ENCODE measurements at regions not wholly inside any gene's neighbourhood (a gene's known extent, or its start where the extent isn't known, plus 50 kb on each side); places are given as distances from the start of the nearest gene placed in this dataset.
A peak's percentile ranks its signal among the peaks of the same experiment; 100 is the strongest.
"Not testable (repeated sequence)": the region's sequence is repeated elsewhere in the genome, so short reads cannot be mapped to it uniquely, and the experiment has no call there.

GRCh38 chr6:4632421-4632820 is 143.8 kb upstream of the CDYL start:
- no peak for DNase-seq (ENCODE audit: low spot score)
- ATAC-seq (ENCODE audit: low FRiP score), result no peak
- no peak for TF ChIP-seq CTCF (IDR thresholded peaks at IDR 0.05)

- ATAC-seq (ENCODE audit: low FRiP score); DNase-seq (ENCODE audit: low spot score): not testable (repeated sequence)
Measured at GRCh38 chr6:4629789-4630188, 146.4 kb upstream of the CDYL start.

GRCh38 chr6:4625557-4625956 is 150.6 kb upstream of the CDYL start:
- ATAC-seq (ENCODE audit: low FRiP score) (no peak), DNase-seq (ENCODE audit: low spot score) (no peak)
- no peak for TF ChIP-seq CTCF (IDR thresholded peaks at IDR 0.05)

- DNase-seq (ENCODE audit: low spot score) (no peak), ATAC-seq (ENCODE audit: low FRiP score) (no peak)
Measured at GRCh38 chr6:4624726-4625125, 151.5 kb upstream of the CDYL start.

GRCh38 chr6:4620284-4621151 is 155.7 kb upstream of the CDYL start:
- DNase-seq (ENCODE audit: low spot score) (no peak), ATAC-seq (ENCODE audit: low FRiP score) (no peak)
- no peak for TF ChIP-seq CTCF (IDR thresholded peaks at IDR 0.05)

More at GRCh38 chr6:4624726-4625125, 151.5 kb upstream of the CDYL start:
- no peak for TF ChIP-seq CTCF (IDR thresholded peaks at IDR 0.05)

GRCh38 chr6:4616311-4616710 is 159.9 kb upstream of the CDYL start:
- TF ChIP-seq CTCF (IDR thresholded peaks at IDR 0.05), result no peak
- DNase-seq (ENCODE audit: low spot score), result no peak
- no peak for ATAC-seq (ENCODE audit: low FRiP score)

- TF ChIP-seq CTCF (IDR thresholded peaks at IDR 0.05), result no peak
- DNase-seq (ENCODE audit: low spot score) (no peak), ATAC-seq (ENCODE audit: low FRiP score) (peak; percentile 25)
Measured at GRCh38 chr6:4615891-4616290, 160.3 kb upstream of the CDYL start.
